HG02763 (cell line): ENCODE measurements at regions not wholly inside any gene's neighbourhood (a gene's known extent, or its start where the extent isn't known, plus 50 kb on each side); places are given as distances from the start of the nearest gene placed in this dataset.
A peak's percentile ranks its signal among the peaks of the same experiment; 100 is the strongest.

ENCODE experiments used
- ATAC-seq: cut with Tn5 transposase; IDR thresholded peaks from one replicate; pipeline ENCODE4 v1.9.1; 2021; ENCODE audit warnings: mild to moderate bottlenecking, moderate library complexity; ENCODE audit not compliant: unreplicated experiment

- no peak for ATAC-seq
Observed at GRCh38 chr16:80054647-80055046, 454.1 kb upstream of the MAF start.

DNA sequence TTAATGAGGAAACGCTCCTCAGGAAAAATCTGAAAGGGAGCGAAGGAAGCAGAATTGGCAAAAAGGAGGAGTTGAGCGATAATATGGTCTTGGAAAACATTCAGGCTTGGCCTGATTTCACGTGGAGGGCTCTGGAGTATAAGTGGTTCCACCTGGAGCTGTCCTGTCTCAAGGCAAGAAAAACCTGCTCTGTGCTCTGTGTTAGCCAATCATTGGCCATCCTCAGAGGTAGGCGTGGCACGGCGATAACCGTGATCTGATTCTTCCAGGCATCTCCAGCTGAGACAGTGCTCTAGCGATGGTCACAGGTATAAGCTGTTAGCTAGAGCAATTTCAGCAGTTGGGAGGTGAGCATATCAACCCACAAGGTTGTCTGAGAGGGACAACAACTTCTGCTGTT, 450.5 kb upstream of the MAF start:
- ATAC-seq, result no peak

GRCh38 chr16:80048250-80048649, 447.7 kb upstream of the MAF start:
- ATAC-seq, result no peak

DNA sequence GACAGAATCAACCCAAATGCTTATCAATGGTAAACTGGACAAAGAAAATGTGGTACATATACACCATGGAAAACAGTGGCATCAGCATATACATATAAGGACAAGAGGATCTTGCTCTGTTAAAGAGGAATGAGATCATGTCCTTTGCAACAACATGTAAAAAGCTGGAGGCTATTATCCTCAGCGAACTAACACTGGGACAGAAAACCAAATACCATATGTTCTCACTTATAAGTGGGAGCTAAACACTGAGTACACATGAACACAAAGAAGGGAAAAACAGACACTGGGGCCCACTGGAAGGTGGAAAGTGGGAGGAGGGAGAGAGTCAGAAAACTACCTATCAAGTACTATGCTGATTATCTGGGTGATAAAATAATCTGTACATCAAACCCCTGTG, 447.3 kb upstream of the MAF start:
- no peak for ATAC-seq

DNA sequence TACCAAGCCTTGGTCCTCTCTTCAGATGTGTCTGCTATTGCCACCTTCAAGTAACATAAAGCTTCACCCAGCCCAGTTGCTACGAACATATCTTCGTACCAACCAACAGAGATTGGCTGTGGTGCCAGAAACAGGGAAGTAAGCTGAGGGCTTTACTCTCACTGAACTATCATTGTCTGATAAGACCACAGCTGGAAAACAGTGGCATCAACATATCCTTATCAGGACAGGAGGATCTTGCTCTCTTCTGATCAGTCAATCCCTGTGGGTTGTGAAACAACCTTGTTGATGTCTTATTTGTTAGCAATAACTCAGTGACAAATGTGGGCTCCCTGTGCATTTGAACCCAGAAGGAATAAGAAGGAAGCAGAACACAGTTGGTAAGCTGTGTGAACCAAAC, 446.3 kb upstream of the MAF start:
- no peak for ATAC-seq

GRCh38 chr16:80046261-80046660, 445.7 kb upstream of the MAF start:
- ATAC-seq, result no peak

- no peak for ATAC-seq
Observed at GRCh38 chr16:80045861-80046260, 445.3 kb upstream of the MAF start.

DNA sequence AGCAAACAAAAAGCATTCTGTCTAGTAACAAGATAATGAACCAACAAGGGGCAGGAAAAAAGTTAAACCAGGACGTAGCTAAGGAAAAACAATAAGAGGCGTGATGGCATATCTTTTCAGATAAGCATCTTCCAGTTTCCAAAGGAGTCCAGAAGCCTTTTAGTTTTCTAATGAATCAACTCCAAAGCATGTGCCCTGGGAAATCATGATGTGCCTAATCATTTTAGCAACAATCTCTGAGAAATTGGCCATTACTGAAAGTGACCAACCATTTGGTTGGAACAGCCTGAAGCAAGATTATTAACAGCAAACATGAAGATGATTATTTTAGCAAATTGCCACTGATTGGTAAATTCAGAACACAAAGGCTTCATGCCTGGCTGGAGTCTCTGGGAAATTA, 440.9 kb upstream of the MAF start:
- no peak for ATAC-seq

- ATAC-seq, result no peak
Observed at GRCh38 chr16:80040814-80041213, 440.3 kb upstream of the MAF start.

DNA sequence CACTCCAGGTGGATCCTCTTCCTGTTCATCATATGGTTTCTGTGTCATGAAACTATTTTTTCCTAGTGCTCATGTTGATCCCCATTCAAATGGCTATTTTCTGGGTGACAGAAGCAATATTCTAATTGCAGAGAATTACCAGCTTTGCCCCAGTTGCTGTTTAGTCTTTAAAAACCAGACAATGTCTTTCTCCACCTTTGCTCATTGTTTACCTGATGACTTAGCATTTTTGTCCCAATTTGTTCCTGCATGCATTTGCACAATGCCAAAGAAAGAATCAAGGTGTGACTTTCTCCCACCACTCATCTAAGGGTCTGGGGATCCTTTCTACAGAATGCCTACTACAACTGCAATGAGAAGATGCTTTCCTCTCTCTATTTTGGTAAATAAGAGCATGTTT, 439.9 kb upstream of the MAF start:
- no peak for ATAC-seq

GRCh38 chr16:80039777-80040176, 439.2 kb upstream of the MAF start:
- ATAC-seq, result no peak

- no peak for ATAC-seq
Observed at GRCh38 chr16:80038566-80038965, 438.0 kb upstream of the MAF start.

- no peak for ATAC-seq
Observed at GRCh38 chr16:80034948-80035663, 434.6 kb upstream of the MAF start.

- ATAC-seq, result no peak
Observed at GRCh38 chr16:80034469-80034826, 433.9 kb upstream of the MAF start.

GRCh38 chr16:80033783-80034468, 433.4 kb upstream of the MAF start:
- ATAC-seq, result no peak

DNA sequence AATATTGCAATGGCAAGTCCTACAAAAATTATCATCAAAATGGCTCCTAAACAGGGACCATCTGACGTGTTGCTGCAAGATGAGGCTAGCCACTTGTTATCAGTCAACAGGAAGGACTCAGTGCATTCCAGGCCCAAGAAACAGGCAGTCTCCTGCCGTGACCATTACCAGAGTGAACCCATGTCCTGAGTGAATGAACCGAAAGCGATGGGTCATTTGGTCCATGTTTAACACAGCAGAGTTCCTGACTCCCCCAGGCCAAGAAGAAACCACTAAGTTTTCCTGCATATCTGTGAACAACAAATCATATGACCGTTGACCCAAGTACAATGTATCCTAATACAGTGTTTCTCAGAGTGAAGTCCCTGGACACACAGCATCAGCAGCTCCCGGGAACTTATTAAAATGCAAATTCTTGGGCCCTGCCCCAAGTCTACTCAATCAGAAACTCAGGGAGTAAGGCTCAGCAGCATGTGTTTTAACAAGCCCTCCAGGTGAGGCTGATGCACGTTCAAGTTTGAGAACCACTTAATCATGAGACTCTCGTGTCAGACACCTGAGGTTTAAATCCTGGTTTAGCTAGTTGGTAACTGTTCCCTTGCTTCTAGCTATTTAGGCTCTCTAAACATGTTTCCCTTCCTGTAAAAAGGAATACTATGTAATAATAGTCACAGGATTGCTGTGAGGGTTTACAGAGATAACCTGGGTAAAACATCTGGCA, 429.4 kb upstream of the MAF start:
- ATAC-seq, result no peak

GRCh38 chr16:80029381-80029630, 428.8 kb upstream of the MAF start:
- no peak for ATAC-seq

DNA sequence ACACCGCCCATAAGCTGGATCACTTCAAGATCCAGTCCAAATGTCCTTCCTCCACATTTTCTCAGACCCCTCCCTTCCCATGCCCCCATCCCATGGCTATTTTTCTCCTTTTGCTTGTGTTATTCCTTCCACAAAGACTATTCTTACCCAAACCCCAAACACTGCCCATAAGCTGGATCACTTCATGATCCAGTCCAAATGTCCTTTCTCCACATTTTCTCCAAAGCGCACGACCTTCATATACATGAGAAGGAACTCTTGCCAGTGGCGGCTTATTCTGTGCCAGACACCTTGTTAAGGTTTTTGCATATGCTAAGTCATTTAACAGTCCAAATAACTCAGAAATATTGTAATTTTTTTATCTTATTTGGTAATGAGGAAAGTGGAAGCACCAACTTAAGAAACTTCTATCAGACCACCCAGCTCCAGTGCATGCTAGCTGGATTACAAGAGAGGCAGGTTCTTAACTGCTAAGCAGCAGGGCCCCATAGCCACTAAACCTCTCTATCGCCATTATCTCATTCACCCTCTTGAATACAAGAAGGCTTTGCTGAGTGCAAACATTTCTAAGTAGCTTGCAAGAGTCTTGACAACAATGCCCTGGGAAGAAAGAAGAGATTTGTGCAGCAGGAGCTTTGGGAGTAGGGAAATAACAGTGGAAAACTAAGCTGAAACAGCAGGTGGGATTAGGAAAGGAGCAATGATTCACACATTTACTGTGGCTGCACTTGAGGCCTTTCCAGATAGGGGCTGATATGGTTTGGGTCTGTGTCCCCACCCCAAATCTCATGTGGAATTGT, 428.2 kb upstream of the MAF start:
- no peak for ATAC-seq

GRCh38 chr16:80027007-80027965, 426.7 kb upstream of the MAF start:
- peak; percentile 64 for ATAC-seq

- no peak for ATAC-seq
Observed at GRCh38 chr16:80025236-80025635, 424.7 kb upstream of the MAF start.

- no peak for ATAC-seq
Observed at GRCh38 chr16:80024443-80024842, 423.9 kb upstream of the MAF start.
